OCI-LY3 (cell line): ENCODE measurements at regions not wholly inside any gene's neighbourhood (a gene's known extent, or its start where the extent isn't known, plus 50 kb on each side); places are given as distances from the start of the nearest gene placed in this dataset.

Source experiments
- CTCF ChIP-seq: fragments of 200-600, 300-600 bp; sonication (generic); IDR thresholded peaks from 2 replicates; pipeline ENCODE4 v1.5.1; 2014; ENCODE audit warnings: antibody characterized with exemption, low read length, low read depth
- EZH2phosphoT487 ChIP-seq: fragments of 200-600 bp; shearing (Covaris generic); IDR thresholded peaks from 2 replicates; pipeline ENCODE4 v1.6.1; 2018; ENCODE audit warnings: antibody characterized with exemption, mixed run types, low read depth

- no peak for TF ChIP-seq CTCF
- TF ChIP-seq EZH2phosphoT487 = no peak
Measured at GRCh38 chr3:167078070-167078622, 302.0 kb downstream of the ZBBX start.
